HT-29 (cell line): ENCODE measurements at regions not wholly inside any gene's neighbourhood (a gene's known extent, or its start where the extent isn't known, plus 50 kb on each side); places are given as distances from the start of the nearest gene placed in this dataset. TPM values are rescaled to one million over a fixed set of nuclear protein-coding genes. Genes with fewer than 3 reads are reported as not detected.
"Not testable (repeated sequence)": the region's sequence is repeated elsewhere in the genome, so short reads cannot be mapped to it uniquely, and the experiment has no call there.

ENCODE experiments used
- DNase-seq: peaks from one replicate; pipeline ENCODE4 v3.0.0-alpha.2; 2015; ENCODE audit warnings: low spot score
- small RNA-seq: library from RNA; depleted of rRNA; stranded (forward); fragments of <200 nt; gene quantifications from one replicate; pipeline ENCODE3, GENCODE V24; 2014

DNA sequence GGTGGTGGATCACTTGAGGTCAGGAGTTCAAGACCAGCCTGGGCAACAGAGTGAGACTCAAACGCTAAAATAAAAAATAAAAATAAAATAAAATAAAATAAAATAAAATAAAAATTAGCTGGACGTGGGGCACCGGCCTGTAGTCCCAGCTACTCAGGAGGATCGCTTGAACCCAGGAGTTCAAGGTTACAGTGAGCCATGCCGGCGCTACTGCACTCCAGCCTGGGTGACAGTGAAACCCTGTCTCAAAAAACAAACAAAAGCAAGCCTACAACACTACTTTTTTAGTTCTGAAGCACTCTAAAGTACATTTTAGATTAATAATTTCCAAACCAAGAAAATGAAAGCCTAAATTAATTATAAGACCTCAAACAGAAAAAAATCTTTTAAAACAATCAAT lies 56.2 kb upstream of the ZSCAN2 start:
- not testable (repeated sequence) for DNase-seq

DNA sequence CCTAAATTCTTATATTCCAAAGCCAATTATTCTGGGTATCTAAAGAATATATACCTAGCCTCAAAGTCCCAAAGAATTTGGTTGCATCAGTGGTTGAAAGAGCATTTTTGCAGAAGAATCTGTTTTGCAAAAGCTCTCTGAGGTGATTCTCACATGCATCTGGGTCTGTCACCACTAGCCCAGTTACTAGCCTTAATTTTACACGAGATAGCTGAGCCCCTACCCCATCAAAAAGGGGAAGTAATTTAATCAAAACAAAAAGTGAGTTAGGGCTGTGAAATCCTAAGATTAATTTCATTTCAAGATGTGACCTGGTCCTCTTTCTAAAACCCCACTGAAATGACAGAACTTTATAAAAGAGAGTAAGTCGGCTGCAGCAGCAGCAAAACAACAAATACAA lies 53.7 kb upstream of the ZSCAN2 start:
- DNase-seq: not testable (repeated sequence)

DNA sequence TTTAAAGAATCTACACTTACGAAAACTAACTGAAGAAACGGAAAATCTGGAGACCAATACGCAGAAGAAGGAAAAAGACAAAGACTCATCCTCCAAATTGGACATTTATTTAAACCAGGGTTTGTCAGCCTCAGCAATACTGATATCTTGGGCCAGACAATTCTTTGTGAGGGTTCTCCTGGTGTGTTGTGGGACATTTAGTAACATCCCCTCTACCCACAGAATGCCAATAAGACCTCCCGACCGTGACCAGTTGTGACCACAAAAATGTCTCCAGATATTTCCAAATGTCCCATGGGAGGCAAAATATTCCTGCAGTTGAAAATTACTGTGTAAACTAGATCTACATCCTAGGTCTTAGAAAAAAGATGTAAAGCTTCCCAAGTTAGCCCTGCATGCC lies 50.3 kb upstream of the ZSCAN2 start:
- not testable (repeated sequence) for DNase-seq

Small RNAs in the stretch of these regions (small RNA-seq; reads per million reads assigned to genes)
- gene AC048382.3: not detected
- gene CSPG4P5: not detected
- gene RF00017: not detected
- not detected for gene RN7SL417P
